B cell (primary cell): ENCODE measurements at regions not wholly inside any gene's neighbourhood (a gene's known extent, or its start where the extent isn't known, plus 50 kb on each side); places are given as distances from the start of the nearest gene placed in this dataset.

ENCODE experiments used
- ATAC-seq: fragments of 200-7000 bp; cut with Tn5 transposase; one replicate; pipeline ENCODE4 v1.10.0; 2021; ENCODE audit warnings: low read depth, mild to moderate bottlenecking, moderate number of reproducible peaks, moderate library complexity
- CTCF ChIA-PET: fragments of 350-600 bp; sonication (Branson Sonifier 250); formaldehyde crosslinking; loops from one replicate; lab custom pipeline; 2021; ENCODE audit warnings: antibody characterized with exemption, inconsistent platforms; lab: Charles Lee
- POLR2A ChIA-PET: fragments of 350-600 bp; sonication (Branson Sonifier 250); formaldehyde crosslinking; loops from one replicate; lab custom pipeline; 2021; ENCODE audit warnings: antibody characterized with exemption; lab: Charles Lee
- DNase-seq: peaks from one replicate; pipeline ENCODE4 v3.0.0; 2013
- H2AFZ ChIP-seq: 2 replicates; pipeline ENCODE4 v1.6.1; 2012; ENCODE audit warnings: mild to moderate bottlenecking, low read depth, low read length; ENCODE audit not compliant: insufficient read depth, poor library complexity, severe bottlenecking
- H3K27ac ChIP-seq, 2 donors: 1 replicate in 1 of 2; 2 replicates in 1 of 2; pipeline ENCODE4 v1.5.1; 2012 to 2013; ENCODE audit warnings: low read length in 2 of 2, mild to moderate bottlenecking in 2 of 2, moderate library complexity in 1 of 2
- H3K27me3 ChIP-seq, 4 experiments: fragments of 200-600 bp in 1 of 4; sonication (generic) in 1 of 4; replicated peaks in 1 of 4; 1 replicate in 2 of 4; 2 replicates in 2 of 4; pipeline versions ENCODE4 v1.6.1 to v1.7.0; 2013 to 2016; ENCODE audit warnings: low read length in 3 of 4, mild to moderate bottlenecking in 2 of 4, mixed read lengths in 1 of 4, moderate library complexity in 1 of 4; ENCODE audit not compliant: insufficient read depth in 4 of 4, control insufficient read depth in 3 of 4; ENCODE audit errors: control extremely low read depth in 1 of 4
- H3K36me3 ChIP-seq, 2 experiments: replicated peaks in 1 of 2; 1 replicate in 1 of 2; 2 replicates in 1 of 2; pipeline versions ENCODE4 v1.6.1 to v1.7.1; 2013; ENCODE audit warnings: low read length in 1 of 2; ENCODE audit not compliant: insufficient read depth in 2 of 2, control insufficient read depth in 1 of 2; ENCODE audit errors: control extremely low read depth in 1 of 2, extremely low read depth in 1 of 2
- H3K4me1 ChIP-seq, 2 donors: fragments of 200-600 bp in 1 of 2; sonication (generic) in 1 of 2; 1 replicate in 1 of 2; 2 replicates in 1 of 2; pipeline versions ENCODE4 v1.5.1 to v1.6.1; 2013 to 2017; ENCODE audit warnings: low read length in 2 of 2; ENCODE audit not compliant: control insufficient read depth in 2 of 2, insufficient read depth in 2 of 2
- H3K4me2 ChIP-seq: replicated peaks from 2 replicates; pipeline ENCODE3; 2012; ENCODE audit warnings: mild to moderate bottlenecking, low read depth, low read length; ENCODE audit not compliant: poor library complexity, severe bottlenecking
- H3K4me3 ChIP-seq, 5 experiments: fragments of 200-600 bp in 1 of 5; sonication (generic) in 1 of 5; 1 replicate in 3 of 5; 2 replicates in 2 of 5; pipeline versions ENCODE4 v1.5.1 to v1.7.0; 2011 to 2016; ENCODE audit warnings: low read length in 4 of 5, mild to moderate bottlenecking in 4 of 5, low read depth in 2 of 5, control low read depth in 1 of 5, moderate library complexity in 1 of 5; ENCODE audit not compliant: insufficient read depth in 1 of 5; ENCODE audit errors: control extremely low read depth in 1 of 5, extremely low read depth in 1 of 5
- H3K79me2 ChIP-seq: fragments of 200-600 bp; sonication (generic); one replicate; pipeline ENCODE4 v1.6.0; 2016; ENCODE audit warnings: low read length; ENCODE audit not compliant: control insufficient read depth, insufficient read depth
- H3K9ac ChIP-seq: fragments of 200-600 bp; sonication (generic); 2 replicates; pipeline ENCODE4 v1.6.1; 2017; ENCODE audit warnings: mild to moderate bottlenecking, low read length, moderate library complexity
- H3K9me3 ChIP-seq, 3 donors: one replicate each; pipeline versions ENCODE4 v1.6.1 to v1.7.1; 2013; ENCODE audit warnings: low read length in 2 of 3; ENCODE audit not compliant: control insufficient read depth in 2 of 3, insufficient read depth in 1 of 3; ENCODE audit errors: control extremely low read depth in 1 of 3
- H4K20me1 ChIP-seq: 2 replicates; pipeline ENCODE4 v1.6.0; 2012; ENCODE audit warnings: mild to moderate bottlenecking, low read length; ENCODE audit not compliant: insufficient read depth, control insufficient read depth, poor library complexity, severe bottlenecking
- H3K27ac Mint-ChIP-seq: one replicate; pipeline ENCODE4 v1.8.0; 2021; ENCODE audit warnings: mixed read lengths
- H3K27me3 Mint-ChIP-seq: one replicate; pipeline ENCODE4 v1.8.0; 2021; ENCODE audit warnings: mixed read lengths
- H3K4me1 Mint-ChIP-seq: one replicate; pipeline ENCODE4 v1.8.0; 2021; ENCODE audit warnings: mixed read lengths
- H3K4me3 Mint-ChIP-seq: one replicate; pipeline ENCODE4 v1.8.0; 2021; ENCODE audit warnings: mixed read lengths
- H3K9me3 Mint-ChIP-seq: one replicate; pipeline ENCODE4 v1.8.0; 2022; ENCODE audit warnings: mixed read lengths; ENCODE audit not compliant: insufficient read depth
- EZH2 ChIP-seq: IDR thresholded peaks from 2 replicates; pipeline ENCODE4 v1.6.1; 2012; ENCODE audit warnings: borderline replicate concordance, low read depth, mild to moderate bottlenecking, moderate library complexity, low read length; ENCODE audit not compliant: insufficient read depth, poor library complexity, severe bottlenecking
- WGBS: methylation state at CpG from one replicate; pipeline ENCODE4 v1.1.5; 2013; ENCODE audit warnings: missing lambda C conversion rate; ENCODE audit not compliant: insufficient coverage; 5-methylcytosine and 5-hydroxymethylcytosine counted together
- intact Hi-C: fragments of 100-400 bp; cut with micrococcal nuclease; formaldehyde crosslinking; loops from one replicate; pipeline ENCODE4 v1.10.0; 2022
- TF ChIP-seq, protein P1 (sequence below): fragments of 200-600 bp; IDR thresholded peaks from one replicate; pipeline ENCODE4 v1.8.0; 2022; ENCODE audit warnings: antibody characterized with exemption, mild to moderate bottlenecking

DNA sequence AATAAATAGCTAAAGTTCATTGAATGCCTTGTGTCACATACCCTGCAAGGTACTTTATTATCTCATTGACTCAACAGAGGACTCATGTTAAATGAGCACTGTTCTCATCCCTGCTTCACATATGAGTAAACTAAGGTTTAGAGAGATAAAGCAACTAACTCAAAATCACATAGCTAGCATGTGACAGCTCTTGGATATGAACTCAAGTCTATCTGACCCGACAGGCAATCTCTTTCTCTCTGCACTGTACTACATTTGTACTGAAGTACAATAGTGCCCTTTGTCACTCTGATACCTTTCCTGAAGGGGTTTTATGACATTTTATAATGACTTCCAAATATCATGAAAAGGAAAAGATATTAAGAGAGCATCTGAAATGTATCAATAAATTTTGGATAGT, 297.5 kb upstream of the UBE2E3 start:
- Mint-ChIP-seq H3K27me3 (peaks cover 8% of the 10 kb centered on the region), H3K9me3 (no peaks in the 10 kb centered on the region), H3K27ac (no peak overlapping the region), H3K4me1 (no peaks in the 10 kb centered on the region), H3K4me3 (no peak overlapping the region)
- H3K4me2 ChIP-seq, result no peak overlapping the region
- H3K36me3 ChIP-seq, result no peaks in the 10 kb centered on the region
- H3K4me3 ChIP-seq, result no peak overlapping the region
- no peak for DNase-seq
- POLR2A ChIA-PET, result no interaction called here
- no peaks in the 10 kb centered on the region for H3K27me3 ChIP-seq
- WGBS, result no CpG with 5 or more reads among the region's 1 CpG
- no peak overlapping the region for H2AFZ ChIP-seq
- no peak for TF ChIP-seq EZH2
- TF ChIP-seq, protein P1, sequence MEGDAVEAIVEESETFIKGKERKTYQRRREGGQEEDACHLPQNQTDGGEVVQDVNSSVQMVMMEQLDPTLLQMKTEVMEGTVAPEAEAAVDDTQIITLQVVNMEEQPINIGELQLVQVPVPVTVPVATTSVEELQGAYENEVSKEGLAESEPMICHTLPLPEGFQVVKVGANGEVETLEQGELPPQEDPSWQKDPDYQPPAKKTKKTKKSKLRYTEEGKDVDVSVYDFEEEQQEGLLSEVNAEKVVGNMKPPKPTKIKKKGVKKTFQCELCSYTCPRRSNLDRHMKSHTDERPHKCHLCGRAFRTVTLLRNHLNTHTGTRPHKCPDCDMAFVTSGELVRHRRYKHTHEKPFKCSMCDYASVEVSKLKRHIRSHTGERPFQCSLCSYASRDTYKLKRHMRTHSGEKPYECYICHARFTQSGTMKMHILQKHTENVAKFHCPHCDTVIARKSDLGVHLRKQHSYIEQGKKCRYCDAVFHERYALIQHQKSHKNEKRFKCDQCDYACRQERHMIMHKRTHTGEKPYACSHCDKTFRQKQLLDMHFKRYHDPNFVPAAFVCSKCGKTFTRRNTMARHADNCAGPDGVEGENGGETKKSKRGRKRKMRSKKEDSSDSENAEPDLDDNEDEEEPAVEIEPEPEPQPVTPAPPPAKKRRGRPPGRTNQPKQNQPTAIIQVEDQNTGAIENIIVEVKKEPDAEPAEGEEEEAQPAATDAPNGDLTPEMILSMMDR, result no peak
- no peak for ATAC-seq
- no peaks in the 10 kb centered on the region for H4K20me1 ChIP-seq
- no peaks in the 10 kb centered on the region for H3K9me3 ChIP-seq
- H3K79me2 ChIP-seq, result no peaks in the 10 kb centered on the region
- CTCF ChIA-PET, result no interaction called here
- H3K4me1 ChIP-seq, result no peaks in the 10 kb centered on the region
- no peak overlapping the region for H3K9ac ChIP-seq
- H3K27ac ChIP-seq, result no peak overlapping the region
- intact Hi-C loops, result no loop called here

DNA sequence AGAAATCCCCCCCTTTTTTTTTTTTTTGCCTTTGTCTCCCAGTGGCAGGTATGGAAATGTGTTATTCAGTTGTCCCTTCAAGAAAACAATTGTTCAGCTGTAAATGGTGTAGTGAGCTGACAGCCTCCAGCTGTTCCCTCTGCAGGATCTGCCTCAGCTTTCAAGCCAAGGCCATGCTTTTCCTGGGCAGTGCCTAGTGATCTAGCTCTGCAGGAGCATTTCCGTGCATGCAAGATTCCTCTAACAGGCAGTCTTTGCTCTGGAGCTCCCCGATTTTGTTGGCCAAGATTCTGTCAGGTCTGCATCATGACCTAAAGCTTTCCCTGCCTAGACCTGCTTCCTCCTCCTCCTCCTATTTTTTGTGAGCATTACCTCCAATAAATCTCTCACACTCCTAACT, 300.7 kb upstream of the UBE2E3 start:
- Mint-ChIP-seq H3K4me1 (no peaks in the 10 kb centered on the region), H3K27me3 (peaks cover 8% of the 10 kb centered on the region), H3K9me3 (no peaks in the 10 kb centered on the region), H3K4me3 (no peak overlapping the region), H3K27ac (no peak overlapping the region)
- TF ChIP-seq, protein P1, result no peak
- no peak for TF ChIP-seq EZH2
- Histone ChIP-seq H3K9me3 (no peaks in the 10 kb centered on the region), H3K79me2 (no peaks in the 10 kb centered on the region), H3K9ac (no peak overlapping the region), H3K4me3 (no peak overlapping the region), H3K27me3 (no peaks in the 10 kb centered on the region), H2AFZ (no peak overlapping the region), H3K27ac (no peak overlapping the region), H4K20me1 (no peaks in the 10 kb centered on the region), H3K4me2 (no peak overlapping the region), H3K4me1 (no peaks in the 10 kb centered on the region), H3K36me3 (no peaks in the 10 kb centered on the region)
- CTCF ChIA-PET, result no interaction called here
- no peak for ATAC-seq
- POLR2A ChIA-PET, result no interaction called here
- 77% methylated on average over 2 of the region's 2 CpGs for WGBS
- DNase-seq, result no peak
- intact Hi-C loops, result no loop called here
